ENCODE measurements at regions not wholly inside any gene's neighbourhood (a gene's known extent, or its start where the extent isn't known, plus 50 kb on each side); places are given as distances from the start of the nearest gene placed in this dataset.

DNA sequence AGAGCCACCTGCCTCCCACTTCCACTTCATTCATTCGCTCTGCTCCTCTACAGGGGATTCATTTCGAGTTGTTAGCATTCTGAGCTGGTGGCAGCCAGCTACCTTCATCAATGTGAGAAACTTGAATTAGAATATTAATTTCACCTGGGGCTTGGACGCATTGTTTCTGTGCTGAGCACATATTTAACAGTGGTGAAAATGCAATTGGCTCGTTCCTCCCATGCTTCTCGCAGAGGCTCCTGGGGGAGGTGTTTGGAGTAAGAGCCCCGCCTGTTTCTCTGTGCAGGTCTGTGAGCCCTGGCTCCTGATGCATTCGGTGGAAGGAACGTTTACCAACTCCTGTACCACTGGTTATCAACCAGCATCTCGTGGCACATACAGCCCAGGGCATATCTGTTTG, 141.5 kb downstream of the AACS start:
- TF ChIP-seq, protein P1, sequence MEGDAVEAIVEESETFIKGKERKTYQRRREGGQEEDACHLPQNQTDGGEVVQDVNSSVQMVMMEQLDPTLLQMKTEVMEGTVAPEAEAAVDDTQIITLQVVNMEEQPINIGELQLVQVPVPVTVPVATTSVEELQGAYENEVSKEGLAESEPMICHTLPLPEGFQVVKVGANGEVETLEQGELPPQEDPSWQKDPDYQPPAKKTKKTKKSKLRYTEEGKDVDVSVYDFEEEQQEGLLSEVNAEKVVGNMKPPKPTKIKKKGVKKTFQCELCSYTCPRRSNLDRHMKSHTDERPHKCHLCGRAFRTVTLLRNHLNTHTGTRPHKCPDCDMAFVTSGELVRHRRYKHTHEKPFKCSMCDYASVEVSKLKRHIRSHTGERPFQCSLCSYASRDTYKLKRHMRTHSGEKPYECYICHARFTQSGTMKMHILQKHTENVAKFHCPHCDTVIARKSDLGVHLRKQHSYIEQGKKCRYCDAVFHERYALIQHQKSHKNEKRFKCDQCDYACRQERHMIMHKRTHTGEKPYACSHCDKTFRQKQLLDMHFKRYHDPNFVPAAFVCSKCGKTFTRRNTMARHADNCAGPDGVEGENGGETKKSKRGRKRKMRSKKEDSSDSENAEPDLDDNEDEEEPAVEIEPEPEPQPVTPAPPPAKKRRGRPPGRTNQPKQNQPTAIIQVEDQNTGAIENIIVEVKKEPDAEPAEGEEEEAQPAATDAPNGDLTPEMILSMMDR (IDR thresholded peaks at IDR 0.05): no peak
- H3K27me3 Mint-ChIP-seq (ENCODE audit: unreplicated experiment): peaks cover 25% of the 10 kb centered on the region
- DNase-seq (ENCODE audit: extremely low spot score, unreplicated experiment): no peak
- no peak overlapping the region for H3K4me3 Mint-ChIP-seq (ENCODE audit: unreplicated experiment)
- no peaks in the 10 kb centered on the region for H3K9me3 Mint-ChIP-seq (ENCODE audit: unreplicated experiment)
- H3K27ac Mint-ChIP-seq (ENCODE audit: unreplicated experiment): no peak overlapping the region
- H3K4me1 Mint-ChIP-seq (ENCODE audit: unreplicated experiment): no peaks in the 10 kb centered on the region
- no peaks in the 10 kb centered on the region for H3K36me3 Mint-ChIP-seq (ENCODE audit: unreplicated experiment)

DNA sequence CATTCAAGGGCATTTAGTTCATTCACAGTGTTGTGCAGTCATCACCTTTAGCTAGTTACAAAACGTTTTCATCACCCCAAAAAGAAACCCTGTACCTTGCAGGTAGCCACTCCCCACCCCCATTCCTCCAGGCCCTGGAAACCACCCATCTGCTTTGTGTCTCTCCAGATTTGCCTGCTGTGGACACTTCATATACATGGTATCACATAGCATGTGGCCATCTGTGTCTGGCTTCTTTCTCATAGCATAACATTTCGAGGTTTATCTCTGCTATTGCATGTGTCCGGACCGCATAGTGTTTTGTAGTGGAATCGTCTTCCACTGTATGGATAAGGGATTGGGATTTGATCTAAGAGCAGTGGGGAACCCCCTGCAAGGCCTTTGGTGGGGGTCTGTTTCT, 143.1 kb downstream of the AACS start:
- Mint-ChIP-seq H3K36me3 (ENCODE audit: unreplicated experiment) (no peaks in the 10 kb centered on the region), H3K4me3 (ENCODE audit: unreplicated experiment) (no peak overlapping the region), H3K27ac (ENCODE audit: unreplicated experiment) (no peak overlapping the region), H3K9me3 (ENCODE audit: unreplicated experiment) (no peaks in the 10 kb centered on the region), H3K4me1 (ENCODE audit: unreplicated experiment) (no peaks in the 10 kb centered on the region), H3K27me3 (ENCODE audit: unreplicated experiment) (peaks cover 22% of the 10 kb centered on the region)
- TF ChIP-seq, protein P1 (IDR thresholded peaks at IDR 0.05): no peak
- DNase-seq (ENCODE audit: extremely low spot score, unreplicated experiment): no peak

DNA sequence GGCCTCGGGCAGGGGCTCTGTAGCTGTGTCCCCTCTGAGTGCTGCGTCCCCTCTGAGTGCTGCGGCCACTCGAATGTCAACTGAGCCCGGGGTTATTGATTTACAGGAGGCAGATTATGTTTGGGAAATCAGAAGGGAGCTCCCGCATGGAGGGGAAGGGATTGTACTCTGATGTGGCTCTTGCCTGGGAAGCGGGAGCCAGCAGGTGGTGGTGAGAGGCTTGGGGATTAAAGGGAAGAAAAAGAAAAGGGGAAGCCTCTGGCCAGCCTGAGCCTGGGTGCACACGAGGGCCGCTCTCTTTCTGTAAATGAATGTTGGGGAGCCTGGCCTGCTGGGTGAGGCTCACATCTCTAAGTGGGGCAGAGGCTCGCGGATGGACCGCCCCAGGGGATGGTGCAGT, 143.7 kb downstream of the AACS start:
- no peaks in the 10 kb centered on the region for H3K9me3 Mint-ChIP-seq (ENCODE audit: unreplicated experiment)
- TF ChIP-seq, protein P1 (IDR thresholded peaks at IDR 0.05): no peak
- H3K27ac Mint-ChIP-seq (ENCODE audit: unreplicated experiment): no peak overlapping the region
- no peak overlapping the region for H3K4me3 Mint-ChIP-seq (ENCODE audit: unreplicated experiment)
- peaks cover 22% of the 10 kb centered on the region for H3K27me3 Mint-ChIP-seq (ENCODE audit: unreplicated experiment)
- H3K4me1 Mint-ChIP-seq (ENCODE audit: unreplicated experiment): no peaks in the 10 kb centered on the region
- DNase-seq (ENCODE audit: extremely low spot score, unreplicated experiment): no peak
- no peaks in the 10 kb centered on the region for H3K36me3 Mint-ChIP-seq (ENCODE audit: unreplicated experiment)

DNA sequence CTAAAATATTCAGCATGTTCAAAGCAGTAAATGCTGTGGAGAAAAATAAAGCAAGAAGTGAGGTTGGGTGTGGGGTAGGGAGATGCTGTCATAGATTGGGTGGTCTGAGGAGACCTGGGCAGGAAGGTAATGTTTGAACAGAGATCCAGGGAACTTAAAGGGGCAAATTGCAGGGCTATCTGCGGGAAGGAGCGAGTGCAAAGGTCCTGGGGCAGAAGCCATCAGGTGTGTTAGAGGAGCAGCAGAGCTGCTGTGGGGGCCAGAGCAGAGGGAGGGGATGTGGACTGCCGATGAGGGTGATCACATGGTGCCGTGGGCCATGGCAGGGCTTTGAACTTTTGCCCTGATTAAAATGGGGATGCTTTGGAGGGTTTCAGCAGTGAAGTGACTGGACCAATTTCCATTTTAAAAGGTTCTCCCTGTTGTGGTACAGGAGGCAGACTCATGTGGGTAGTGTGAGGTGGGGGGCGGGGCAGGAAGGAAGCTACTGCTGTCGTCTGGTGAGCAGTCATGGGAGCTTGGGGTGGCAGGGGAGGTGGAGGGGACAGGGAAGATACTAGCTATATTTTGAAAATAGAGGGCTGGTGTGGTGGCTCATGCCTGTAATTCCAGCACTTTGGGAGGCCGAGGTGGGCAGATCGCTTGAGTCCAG, 145.0 kb downstream of the AACS start:
- TF ChIP-seq, protein P1 (IDR thresholded peaks at IDR 0.05): no peak
- no peak overlapping the region for H3K4me3 Mint-ChIP-seq (ENCODE audit: unreplicated experiment)
- H3K36me3 Mint-ChIP-seq (ENCODE audit: unreplicated experiment): no peaks in the 10 kb centered on the region
- no peak for DNase-seq (ENCODE audit: extremely low spot score, unreplicated experiment)
- H3K27me3 Mint-ChIP-seq (ENCODE audit: unreplicated experiment): peaks cover 22% of the 10 kb centered on the region
- no peaks in the 10 kb centered on the region for H3K9me3 Mint-ChIP-seq (ENCODE audit: unreplicated experiment)
- no peaks in the 10 kb centered on the region for H3K4me1 Mint-ChIP-seq (ENCODE audit: unreplicated experiment)
- no peak overlapping the region for H3K27ac Mint-ChIP-seq (ENCODE audit: unreplicated experiment)

DNA sequence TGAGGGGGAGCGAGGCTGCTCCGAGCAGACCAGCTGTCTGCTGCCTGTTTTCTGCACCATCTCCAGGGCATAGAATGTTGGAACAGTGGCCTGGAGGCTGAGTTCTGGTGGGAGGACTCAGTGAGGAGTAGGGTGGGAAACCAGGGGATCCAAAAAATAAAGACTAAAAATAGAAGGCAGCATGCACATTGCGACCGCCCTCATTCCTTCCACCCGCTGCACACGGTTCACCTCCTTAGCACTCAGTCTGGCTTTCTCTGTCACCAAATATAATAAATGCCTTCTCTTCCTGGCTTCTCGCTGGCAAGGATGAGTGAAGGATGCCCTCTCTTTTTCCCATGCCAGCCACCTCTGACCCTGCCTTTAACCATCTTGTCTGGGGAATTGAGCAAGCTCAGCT, 146.2 kb downstream of the AACS start:
- Mint-ChIP-seq H3K9me3 (ENCODE audit: unreplicated experiment) (no peaks in the 10 kb centered on the region), H3K27ac (ENCODE audit: unreplicated experiment) (no peak overlapping the region), H3K4me1 (ENCODE audit: unreplicated experiment) (no peaks in the 10 kb centered on the region), H3K36me3 (ENCODE audit: unreplicated experiment) (no peaks in the 10 kb centered on the region), H3K4me3 (ENCODE audit: unreplicated experiment) (no peak overlapping the region), H3K27me3 (ENCODE audit: unreplicated experiment) (peaks cover 22% of the 10 kb centered on the region)
- TF ChIP-seq, protein P1 (IDR thresholded peaks at IDR 0.05): no peak
- DNase-seq (ENCODE audit: extremely low spot score, unreplicated experiment): no peak

All from osteocyte (in vitro differentiated cells).